Uterus (tissue), 2 donors: ENCODE measurements at regions not wholly inside any gene's neighbourhood (a gene's known extent, or its start where the extent isn't known, plus 50 kb on each side); places are given as distances from the start of the nearest gene placed in this dataset.

Source experiments
- CTCF ChIP-seq, 4 experiments: fragments of 200-600 bp in 2 of 4; fragments of 450-650 bp in 2 of 4; sonication (generic) in 2 of 4; IDR thresholded peaks; one replicate each; pipeline ENCODE4 v1.5.1; 2016 to 2019; ENCODE audit warnings: antibody characterized with exemption in 4 of 4, mild to moderate bottlenecking in 2 of 4, moderate library complexity in 1 of 4
- POLR2A ChIP-seq, 2 donors: fragments of 450-650 bp; IDR thresholded peaks; one replicate each; pipeline ENCODE4 v1.6.1; 2016; ENCODE audit warnings: antibody characterized with exemption in 2 of 2, mild to moderate bottlenecking in 1 of 2, moderate library complexity in 1 of 2

DNA sequence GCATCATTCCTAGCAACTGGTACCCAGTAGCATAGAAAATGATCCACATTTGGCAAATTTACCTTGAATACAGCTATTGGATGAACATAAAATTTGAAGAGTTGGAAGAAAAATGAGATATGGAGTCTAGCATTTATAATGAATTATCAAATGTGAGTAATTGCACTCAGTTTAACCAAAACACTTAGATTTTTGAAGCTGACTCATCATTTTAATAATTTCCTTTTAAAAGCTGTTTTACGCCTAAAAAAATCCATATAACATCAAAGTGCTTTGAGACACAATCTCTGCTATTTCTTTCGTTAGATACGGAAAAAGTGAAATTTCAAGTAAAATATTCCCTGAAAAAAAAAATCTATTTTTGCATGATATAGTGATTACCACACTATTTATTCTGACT lies 767.4 kb downstream of the ROBO2 start:
- TF ChIP-seq POLR2A (IDR thresholded peaks at IDR 0.05) = no peak
- TF ChIP-seq CTCF (IDR thresholded peaks at IDR 0.05) = no peak
